Nephron (organoid): ENCODE measurements at regions not wholly inside any gene's neighbourhood (a gene's known extent, or its start where the extent isn't known, plus 50 kb on each side); places are given as distances from the start of the nearest gene placed in this dataset.
"Not testable (repeated sequence)": the region's sequence is repeated elsewhere in the genome, so short reads cannot be mapped to it uniquely, and the experiment has no call there.

ENCODE experiments used
- H3K27ac Mint-ChIP-seq, 3 experiments: 2 replicates each; pipeline ENCODE4 v1.8.0; 2020; ENCODE audit warnings: mixed read lengths in 3 of 3, mild to moderate bottlenecking in 2 of 3, moderate library complexity in 1 of 3
- H3K27me3 Mint-ChIP-seq: 2 replicates; pipeline ENCODE4 v1.8.0; 2021; ENCODE audit warnings: low read depth, mild to moderate bottlenecking, moderate library complexity, mixed read lengths
- H3K36me3 Mint-ChIP-seq: 2 replicates; pipeline ENCODE4 v1.8.0; 2020; ENCODE audit warnings: low read depth, mixed read lengths
- H3K4me1 Mint-ChIP-seq: 2 replicates; pipeline ENCODE4 v1.8.0; 2020; ENCODE audit warnings: mixed read lengths
- H3K4me3 Mint-ChIP-seq, 3 experiments: 2 replicates each; pipeline ENCODE4 v1.8.0; 2020; ENCODE audit warnings: mild to moderate bottlenecking in 3 of 3, mixed read lengths in 3 of 3, moderate library complexity in 2 of 3
- H3K9me3 Mint-ChIP-seq: 2 replicates; pipeline ENCODE4 v1.8.0; 2020; ENCODE audit warnings: mixed read lengths
- CTCF ChIP-seq, 3 experiments: fragments of 200-600 bp; sonication (generic); IDR thresholded peaks; one replicate each; pipeline ENCODE4 v1.5.0; 2021; ENCODE audit warnings: antibody characterized with exemption in 3 of 3; ENCODE audit not compliant: unreplicated experiment in 3 of 3

DNA sequence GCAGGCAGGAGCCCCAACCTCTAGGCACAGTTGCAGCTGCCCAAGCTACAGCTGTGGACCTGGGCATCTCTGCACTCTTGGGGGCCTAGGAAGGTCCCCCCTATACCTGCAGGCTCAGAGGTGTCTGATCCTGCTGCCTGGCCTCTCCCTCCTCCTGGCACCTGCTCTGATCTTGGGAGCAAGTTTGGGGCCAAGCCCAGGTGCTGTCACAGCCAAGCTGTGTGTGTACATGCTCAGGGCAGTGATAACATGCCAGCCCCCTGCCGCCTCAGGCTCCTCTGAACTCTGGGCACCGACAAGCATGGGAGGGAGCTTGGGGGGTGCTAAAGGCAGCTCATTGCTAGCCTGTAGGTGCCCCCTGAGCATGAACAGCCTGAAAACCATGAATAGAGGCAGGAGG is 829.6 kb upstream of the VRK2 start:
- Mint-ChIP-seq H3K9me3 (peaks cover 15% of the 10 kb centered on the region), H3K36me3 (no peaks in the 10 kb centered on the region)

DNA sequence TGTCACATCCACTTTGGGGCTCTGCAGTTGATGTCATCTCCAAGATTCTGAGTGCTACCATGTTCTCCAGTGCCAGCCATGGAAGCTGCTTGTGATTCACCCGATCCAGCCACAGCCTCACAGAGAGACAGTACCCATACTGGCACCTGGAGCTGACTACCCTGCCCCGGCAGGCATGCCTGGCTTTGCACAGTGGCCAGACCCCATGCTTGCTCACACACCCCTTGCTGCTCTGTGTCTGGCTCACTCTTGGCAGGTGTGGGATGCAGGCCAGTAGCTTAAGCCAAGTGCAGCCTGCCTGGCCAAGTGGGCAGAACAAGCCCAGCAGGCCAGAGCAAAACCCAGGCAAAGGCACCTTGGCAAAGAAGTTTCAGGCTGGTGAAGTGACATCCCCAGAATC is 828.4 kb upstream of the VRK2 start:
- Mint-ChIP-seq H3K4me3 (no peak overlapping the region), H3K4me1 (no peaks in the 10 kb centered on the region), H3K27me3 (no peaks in the 10 kb centered on the region), H3K9me3 (peaks cover 15% of the 10 kb centered on the region), H3K27ac (no peak overlapping the region), H3K36me3 (no peaks in the 10 kb centered on the region)
- no peak for TF ChIP-seq CTCF (IDR thresholded peaks at IDR 0.05; ENCODE audit: unreplicated experiment in 3 of 3)

More for the DNA sequence above, 829.6 kb upstream of the VRK2 start:
- H3K4me3 Mint-ChIP-seq = no peak overlapping the region
- no peaks in the 10 kb centered on the region for H3K27me3 Mint-ChIP-seq
- TF ChIP-seq CTCF (IDR thresholded peaks at IDR 0.05; ENCODE audit: unreplicated experiment in 3 of 3) = no peak
- H3K27ac Mint-ChIP-seq = no peak overlapping the region
- no peaks in the 10 kb centered on the region for H3K4me1 Mint-ChIP-seq

- not testable (repeated sequence) for H3K36me3 Mint-ChIP-seq, H3K27ac Mint-ChIP-seq, H3K4me1 Mint-ChIP-seq, H3K9me3 Mint-ChIP-seq, H3K4me3 Mint-ChIP-seq, H3K27me3 Mint-ChIP-seq
Measured at GRCh38 chr2:57229706-57230105, 816.9 kb upstream of the VRK2 start.

GRCh38 chr2:57232341-57232740 is 814.3 kb upstream of the VRK2 start:
- not testable (repeated sequence) for H3K4me3 Mint-ChIP-seq, H3K4me1 Mint-ChIP-seq, H3K36me3 Mint-ChIP-seq, H3K9me3 Mint-ChIP-seq, H3K27ac Mint-ChIP-seq, H3K27me3 Mint-ChIP-seq

DNA sequence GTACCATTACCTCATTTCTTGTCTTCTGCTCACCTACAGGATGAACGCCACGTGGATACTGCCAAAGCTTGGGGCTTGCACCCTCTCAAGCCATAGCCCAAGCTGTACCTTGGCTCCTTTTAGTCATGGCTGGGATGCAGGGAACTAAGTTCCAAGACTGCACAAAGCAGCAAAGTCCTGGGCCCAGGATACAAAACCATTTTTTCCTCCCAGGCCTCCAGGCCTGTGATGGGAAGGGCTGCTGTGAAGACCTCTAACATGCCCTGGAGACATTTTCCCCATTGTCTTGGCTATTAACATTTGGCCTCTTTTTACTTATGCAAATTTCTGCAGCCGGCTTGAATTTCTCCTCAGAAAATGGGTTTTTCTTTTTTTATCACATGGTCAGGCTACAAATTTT is 795.1 kb upstream of the VRK2 start:
- H3K27ac Mint-ChIP-seq = not testable (repeated sequence)

DNA sequence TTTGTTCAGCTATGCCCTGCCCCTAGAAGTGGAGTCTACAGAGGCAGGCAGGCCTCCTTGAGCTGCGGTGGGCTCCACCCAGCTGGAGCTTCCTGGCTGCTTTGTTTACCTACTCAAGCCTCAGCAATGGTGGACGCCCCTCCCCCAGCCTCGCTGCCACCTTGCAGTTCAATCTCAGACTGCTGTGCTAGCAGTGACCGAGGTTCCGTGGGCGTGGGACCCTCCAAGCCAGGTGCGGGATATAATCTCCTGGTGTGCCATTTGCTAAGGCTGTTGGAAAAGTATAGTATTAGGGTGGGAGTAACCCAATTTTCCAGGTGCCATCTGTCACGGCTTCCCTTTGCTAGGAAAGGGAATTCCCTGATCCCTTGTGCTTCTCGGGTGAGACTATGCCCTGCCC is 770.2 kb upstream of the VRK2 start:
- peaks cover 25% of the 10 kb centered on the region for H3K9me3 Mint-ChIP-seq
- H3K27me3 Mint-ChIP-seq, H3K4me1 Mint-ChIP-seq, H3K27ac Mint-ChIP-seq, H3K36me3 Mint-ChIP-seq, H3K4me3 Mint-ChIP-seq: not testable (repeated sequence)

More for the DNA sequence above, 795.1 kb upstream of the VRK2 start:
- not testable (repeated sequence) for H3K36me3 Mint-ChIP-seq, H3K4me3 Mint-ChIP-seq, H3K27me3 Mint-ChIP-seq, H3K4me1 Mint-ChIP-seq
- peaks cover 34% of the 10 kb centered on the region for H3K9me3 Mint-ChIP-seq

- no peak for TF ChIP-seq CTCF (IDR thresholded peaks at IDR 0.05; ENCODE audit: unreplicated experiment in 3 of 3)
- Mint-ChIP-seq H3K4me3 (no peak overlapping the region), H3K27me3 (no peaks in the 10 kb centered on the region), H3K36me3 (no peaks in the 10 kb centered on the region), H3K9me3 (peaks cover 27% of the 10 kb centered on the region), H3K27ac (no peak overlapping the region), H3K4me1 (no peaks in the 10 kb centered on the region)
Measured at GRCh38 chr2:57278451-57278850, 768.2 kb upstream of the VRK2 start.

DNA sequence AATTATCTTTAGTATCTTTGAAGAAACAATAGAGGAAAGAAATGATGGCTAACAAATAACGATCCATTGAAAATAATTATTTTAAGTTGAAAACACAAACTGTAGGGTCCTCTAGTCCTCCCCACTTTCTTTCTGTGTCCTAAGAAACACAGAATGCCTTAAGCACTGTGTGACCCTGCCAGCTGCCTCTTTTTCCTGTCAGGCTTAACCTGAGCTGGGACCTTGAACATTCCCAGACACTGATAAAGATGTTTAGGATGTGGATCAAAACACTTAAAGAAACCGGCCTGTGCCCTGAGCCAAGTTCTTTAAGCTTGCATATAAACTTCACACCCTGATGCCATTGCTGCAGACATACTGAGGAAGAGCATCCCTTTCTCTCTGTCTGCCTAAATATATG is 755.4 kb upstream of the VRK2 start:
- Mint-ChIP-seq H3K9me3 (peaks cover 4% of the 10 kb centered on the region), H3K4me3 (no peak overlapping the region), H3K27me3 (no peaks in the 10 kb centered on the region), H3K36me3 (no peaks in the 10 kb centered on the region), H3K27ac (no peak overlapping the region), H3K4me1 (no peaks in the 10 kb centered on the region)
- TF ChIP-seq CTCF (IDR thresholded peaks at IDR 0.05; ENCODE audit: unreplicated experiment in 3 of 3) = no peak
